GM12878 (cell line): ENCODE measurements at regions not wholly inside any gene's neighbourhood (a gene's known extent, or its start where the extent isn't known, plus 50 kb on each side); places are given as distances from the start of the nearest gene placed in this dataset.

ENCODE experiments used
- ATAC-seq: fragments of 200-7000 bp; cut with Tn5 transposase; 3 replicates; pipeline ENCODE4 v1.9.1; 2020; ENCODE audit warnings: mild to moderate bottlenecking, moderate library complexity
- BruUV-seq: library from RNA; stranded (reverse); fragments of 400-500 nt; replicated peaks from 2 replicates; lab custom pipeline; 2021; lab: Mats Ljungman, UMichigan
- CTCF ChIA-PET: fragments of 300-600 bp; sonication (Branson Sonifier 250); formaldehyde crosslinking; extraction: SDS; loops from one replicate; lab custom pipeline; 2021; ENCODE audit warnings: inconsistent platforms; lab: Yijun Ruan, JAX
- POLR2A ChIA-PET: fragments of 350-600 bp; formaldehyde crosslinking; extraction: SDS; loops from one replicate; lab custom pipeline; 2021; ENCODE audit warnings: inconsistent platforms; lab: Charles Lee
- RAD21 ChIA-PET: fragments of 300-600 bp; sonication (Branson Sonifier 250); formaldehyde crosslinking; loops from one replicate; lab custom pipeline; 2023; ENCODE audit warnings: antibody characterized with exemption; ENCODE audit not compliant: unreplicated experiment; lab: Charles Lee
- SMC1A ChIA-PET: fragments of 300-600 bp; sonication (Branson Sonifier 250); formaldehyde crosslinking; loops from one replicate; lab custom pipeline; 2023; ENCODE audit not compliant: unreplicated experiment, uncharacterized antibody; lab: Charles Lee
- DNase-seq: peaks from one replicate; pipeline ENCODE4 v3.0.0-alpha.2; 2011; ENCODE audit warnings: low read depth, low spot score
- FAIRE-seq: peaks from 3 replicates; lab custom pipeline; 2011; peaks lifted over from hg19 to GRCh38; lab: Jason Lieb, UNC
- H2AFZ ChIP-seq: 2 replicates; pipeline ENCODE4 v1.6.0; 2011; ENCODE audit warnings: low read depth, low read length, control low read depth; ENCODE audit not compliant: control insufficient read depth
- H3K27ac ChIP-seq: 2 replicates; pipeline ENCODE4 v1.5.1; 2011; ENCODE audit warnings: control low read depth; ENCODE audit not compliant: control insufficient read depth, insufficient read depth
- H3K27me3 ChIP-seq, 2 experiments: replicated peaks in 1 of 2; 2 replicates each; pipeline versions ENCODE4 v1.6.0 to v1.6.1; 2011; ENCODE audit warnings: low read length in 1 of 2; ENCODE audit not compliant: control insufficient read depth in 2 of 2, insufficient read depth in 2 of 2
- H3K36me3 ChIP-seq, 2 experiments: 2 replicates each; pipeline ENCODE4 v1.5.1; 2011; ENCODE audit warnings: low read length in 1 of 2; ENCODE audit not compliant: control insufficient read depth in 2 of 2, insufficient read depth in 2 of 2
- H3K4me1 ChIP-seq: 2 replicates; pipeline ENCODE4 v1.6.1; 2011; ENCODE audit warnings: mild to moderate bottlenecking, low read length, moderate library complexity, mixed read lengths; ENCODE audit not compliant: control insufficient read depth, insufficient read depth
- H3K4me2 ChIP-seq: 2 replicates; pipeline ENCODE4 v1.6.0; 2011; ENCODE audit warnings: control low read depth; ENCODE audit not compliant: control insufficient read depth, insufficient read depth
- H3K4me3 ChIP-seq: fragments of 200-600 bp; sonication (generic); 2 replicates; pipeline ENCODE4 v1.5.1; 2016
- H3K79me2 ChIP-seq: 2 replicates; pipeline ENCODE4 v1.6.0; 2011; ENCODE audit warnings: low read length; ENCODE audit not compliant: control insufficient read depth, insufficient read depth
- H3K9ac ChIP-seq: 2 replicates; pipeline ENCODE4 v1.8.0; 2011; ENCODE audit warnings: low read length, control low read depth, mixed read lengths; ENCODE audit not compliant: control insufficient read depth, insufficient read depth
- H3K9me3 ChIP-seq: replicated peaks from 3 replicates; pipeline ENCODE4 v1.5.1; 2011; ENCODE audit warnings: mild to moderate bottlenecking, low read length; ENCODE audit not compliant: control insufficient read depth, insufficient read depth
- H4K20me1 ChIP-seq: 2 replicates; pipeline ENCODE4 v1.6.0; 2011; ENCODE audit not compliant: control insufficient read depth, insufficient read depth
- BCLAF1 ChIP-seq: fragments of 450-650 bp; IDR thresholded peaks from 2 replicates; pipeline ENCODE4 v1.6.1; 2017; ENCODE audit warnings: antibody characterized with exemption, mild to moderate bottlenecking, moderate library complexity
- CHD4 ChIP-seq: fragments of 200-600 bp; sonication (generic); IDR thresholded peaks from 2 replicates; pipeline ENCODE4 v1.6.1; 2016; ENCODE audit warnings: mild to moderate bottlenecking
- CTCF ChIP-seq, 3 experiments: IDR thresholded peaks in 2 of 3; conservative IDR thresholded peaks in 1 of 3; 2 replicates each; pipeline ENCODE4 v1.5.1; 2011; ENCODE audit warnings: low read depth in 3 of 3, low read length in 3 of 3, mild to moderate bottlenecking in 3 of 3, control low read depth in 2 of 3, moderate library complexity in 2 of 3, inconsistent platforms in 1 of 3, mixed read lengths in 1 of 3; ENCODE audit not compliant: control insufficient read depth in 2 of 3, insufficient read depth in 1 of 3; ENCODE audit errors: extremely low read depth in 1 of 3
- E4F1 ChIP-seq: fragments of 450-650 bp; IDR thresholded peaks from 2 replicates; pipeline ENCODE4 v1.6.1; 2018; ENCODE audit warnings: borderline replicate concordance, mild to moderate bottlenecking; ENCODE audit not compliant: partially characterized antibody
- ETV6 ChIP-seq, 2 experiments: fragments of 450-650 bp in 1 of 2; IDR thresholded peaks in 1 of 2; conservative IDR thresholded peaks in 1 of 2; 2 replicates each; pipeline ENCODE4 v1.6.1; 2014; ENCODE audit warnings: antibody characterized with exemption in 1 of 2, borderline replicate concordance in 1 of 2, low read depth in 1 of 2, mild to moderate bottlenecking in 1 of 2, moderate library complexity in 1 of 2
- HDAC2 ChIP-seq: fragments of 200-600 bp; sonication (generic); IDR thresholded peaks from 2 replicates; pipeline ENCODE4 v1.6.1; 2017
- RAD21 ChIP-seq: IDR thresholded peaks from 2 replicates; pipeline ENCODE4 v1.6.1; 2011; ENCODE audit warnings: mild to moderate bottlenecking, low read depth, low read length, moderate library complexity; ENCODE audit not compliant: insufficient read depth
- RAD51 ChIP-seq: fragments of 450-650 bp; IDR thresholded peaks from 2 replicates; pipeline ENCODE4 v1.6.1; 2016; ENCODE audit warnings: moderate library complexity, mild to moderate bottlenecking, inconsistent platforms
- SMAD1 ChIP-seq: fragments of 450-650 bp; IDR thresholded peaks from 2 replicates; pipeline ENCODE4 v1.6.1; 2018; ENCODE audit warnings: mild to moderate bottlenecking, low read depth; ENCODE audit not compliant: partially characterized antibody
- WGBS: methylation state at CpG from one replicate; pipeline ENCODE4 v1.1.6; 2016; ENCODE audit warnings: low lambda C conversion rate; ENCODE audit not compliant: insufficient replicate concordance, insufficient coverage; ENCODE audit errors: missing lambda C conversion rate; 5-methylcytosine and 5-hydroxymethylcytosine counted together
- in situ Hi-C: fragments of 300-500 bp; cut with MboI; formaldehyde crosslinking; loops from 9 replicates; pipeline ENCODE4 v1.14.3; 2018; ENCODE audit warnings: mixed read lengths
- intact Hi-C: fragments of 100-400 bp; cut with micrococcal nuclease; formaldehyde crosslinking; loops from one replicate; pipeline ENCODE4 v1.14.2; 2022; ENCODE audit not compliant: unreplicated experiment

- Histone ChIP-seq H3K4me1 (no peaks in the 10 kb centered on the region), H3K79me2 (no peaks in the 10 kb centered on the region), H3K4me3 (no peak overlapping the region), H3K27ac (no peak overlapping the region), H2AFZ (no peak overlapping the region), H3K36me3 (no peaks in the 10 kb centered on the region), H3K4me2 (no peak overlapping the region), H3K9me3 (no peaks in the 10 kb centered on the region), H3K9ac (no peak overlapping the region), H3K27me3 (no peaks in the 10 kb centered on the region), H4K20me1 (no peaks in the 10 kb centered on the region)
- RAD21 ChIA-PET, result no interaction called here
- DNase-seq (no peak), ATAC-seq (no peak), FAIRE-seq (no peak)
- CTCF ChIA-PET, result no interaction called here
- POLR2A ChIA-PET, result no interaction called here
- TF ChIP-seq HDAC2, result no peak
- TF ChIP-seq SMAD1, result no peak
- TF ChIP-seq CTCF (IDR thresholded peaks at IDR 0.05 in 2 of 3, conservative IDR thresholded peaks at IDR 0.05 in 1 of 3; ENCODE audit: control insufficient read depth in 2 of 3, extremely low read depth in 1 of 3, insufficient read depth in 1 of 3, low read depth in 3 of 3, low read length in 3 of 3), result peak in 1 of 3 experiments; percentile 3; a peak in 1 of 6 replicates
- BruUV-seq, result no TSS peak
- in situ Hi-C loops, result no loop called here
- intact Hi-C loops, result loop anchor here (10.0 kb wide), 1 partner anchor 62 kb away; no protein-coding TSS in a partner anchor
- SMC1A ChIA-PET, result interaction anchor here (1.1 kb wide), 1 partner anchor 9 kb away, joined by 4 read pairs; no protein-coding TSS in a partner anchor
- 10% methylated on average over 4 of the region's 4 CpGs for WGBS
Observed at GRCh38 chr9:23322392-23322791, 503.6 kb downstream of the ELAVL2 start.

GRCh38 chr9:23324511-23324910, 501.5 kb downstream of the ELAVL2 start:
- ATAC-seq (no peak), DNase-seq (no peak), FAIRE-seq (no peak)
- H3K4me1 ChIP-seq, result no peaks in the 10 kb centered on the region
- H3K27me3 ChIP-seq, result no peaks in the 10 kb centered on the region
- H3K9me3 ChIP-seq, result no peaks in the 10 kb centered on the region
- ChIA-PET POLR2A (no interaction called here), RAD21 (no interaction called here), SMC1A (no interaction called here), CTCF (interaction anchor here (1.4 kb wide), 1 partner anchor 259 kb away, joined by 4 read pairs; no protein-coding TSS in a partner anchor)
- H3K27ac ChIP-seq, result no peak overlapping the region
- H3K36me3 ChIP-seq, result no peaks in the 10 kb centered on the region
- no peak overlapping the region for H3K9ac ChIP-seq
- no TSS peak for BruUV-seq
- no peaks in the 10 kb centered on the region for H4K20me1 ChIP-seq
- H2AFZ ChIP-seq, result no peak overlapping the region
- H3K4me2 ChIP-seq, result no peak overlapping the region
- no peak overlapping the region for H3K4me3 ChIP-seq
- in situ Hi-C loops, result no loop called here
- intact Hi-C loops, result loop anchor here (10.0 kb wide), 1 partner anchor 60 kb away; no protein-coding TSS in a partner anchor
- 38% methylated on average over 4 of the region's 4 CpGs for WGBS
- H3K79me2 ChIP-seq, result no peaks in the 10 kb centered on the region
- no peak for TF ChIP-seq CHD4
- no peak for TF ChIP-seq ETV6 (conservative IDR thresholded peaks at IDR 0.05 in 1 of 2, IDR thresholded peaks at IDR 0.05 in 1 of 2; ENCODE audit: borderline replicate concordance in 1 of 2, low read depth in 1 of 2)
- TF ChIP-seq SMAD1, result no peak
- TF ChIP-seq E4F1, result no peak
- no peak for TF ChIP-seq BCLAF1
- no peak for TF ChIP-seq RAD51
- TF ChIP-seq RAD21, result no peak
